Upper lobe of left lung (tissue), 6 donors: ENCODE measurements at regions not wholly inside any gene's neighbourhood (a gene's known extent, or its start where the extent isn't known, plus 50 kb on each side); places are given as distances from the start of the nearest gene placed in this dataset.

ENCODE experiments used
- ATAC-seq, 2 donors: fragments of 200-7000 bp; cut with Tn5 transposase; one replicate each; pipeline ENCODE4 v1.9.1; 2022; ENCODE audit warnings: mild to moderate bottlenecking in 2 of 2, moderate library complexity in 2 of 2; ENCODE audit not compliant: low FRiP score in 2 of 2
- DNase-seq, 2 donors: peaks; one replicate each; pipeline ENCODE4 v3.0.0-alpha.2; 2019 to 2020
- H3K27ac ChIP-seq, 4 donors: fragments of 200-600 bp; sonication (generic); one replicate each; pipeline ENCODE4 v1.5.1; 2016 to 2019
- H3K27me3 ChIP-seq, 4 donors: fragments of 200-600 bp; sonication (generic); one replicate each; pipeline ENCODE4 v1.5.1; 2017 to 2019
- H3K36me3 ChIP-seq, 4 donors: fragments of 200-600 bp; sonication (generic); one replicate each; pipeline ENCODE4 v1.5.1; 2016 to 2019
- H3K4me1 ChIP-seq, 4 donors: fragments of 200-600 bp; sonication (generic); one replicate each; pipeline ENCODE4 v1.5.1; 2018 to 2019
- H3K4me3 ChIP-seq, 4 donors: fragments of 200-600 bp; sonication (generic); one replicate each; pipeline ENCODE4 v1.5.1; 2017 to 2019; ENCODE audit warnings: mild to moderate bottlenecking in 2 of 4, moderate library complexity in 1 of 4
- H3K9me3 ChIP-seq, 4 donors: fragments of 200-600 bp; sonication (generic); one replicate each; pipeline ENCODE4 v1.5.1; 2018 to 2019
- EP300 ChIP-seq, 4 donors: sonication (generic); formaldehyde crosslinking; IDR thresholded peaks; one replicate each; pipeline ENCODE4 v1.5.1; 2017; ENCODE audit warnings: antibody characterized with exemption in 4 of 4, control low read depth in 2 of 4
- POLR2A ChIP-seq, 4 donors: fragments of 450-650 bp; IDR thresholded peaks; one replicate each; pipeline ENCODE4 v1.5.1; 2016 to 2017; ENCODE audit warnings: antibody characterized with exemption in 4 of 4, mild to moderate bottlenecking in 2 of 4
- POLR2AphosphoS5 ChIP-seq, 2 donors: sonication (generic); formaldehyde crosslinking; IDR thresholded peaks; one replicate each; pipeline ENCODE4 v1.5.1; 2017; ENCODE audit warnings: antibody characterized with exemption in 2 of 2
- WGBS, 2 donors: methylation state at CpG; one replicate each; pipeline ENCODE4 v1.1.5; 2017 to 2018; 5-methylcytosine and 5-hydroxymethylcytosine counted together
- TF ChIP-seq, protein P1 (sequence below), 6 experiments: fragments of 450-650 bp in 4 of 6; fragments of 200-600 bp in 2 of 6; sonication (generic) in 2 of 6; IDR thresholded peaks; one replicate each; pipeline ENCODE4 v1.5.1; 2016 to 2019; ENCODE audit warnings: antibody characterized with exemption in 6 of 6
- donor health status: DM: no; HTN: no; CAD: no; lungs with moderate emphysema.
- donor health status: DM: no; HTN: yes; CAD: no; lungs with severe emphysema.

DNA sequence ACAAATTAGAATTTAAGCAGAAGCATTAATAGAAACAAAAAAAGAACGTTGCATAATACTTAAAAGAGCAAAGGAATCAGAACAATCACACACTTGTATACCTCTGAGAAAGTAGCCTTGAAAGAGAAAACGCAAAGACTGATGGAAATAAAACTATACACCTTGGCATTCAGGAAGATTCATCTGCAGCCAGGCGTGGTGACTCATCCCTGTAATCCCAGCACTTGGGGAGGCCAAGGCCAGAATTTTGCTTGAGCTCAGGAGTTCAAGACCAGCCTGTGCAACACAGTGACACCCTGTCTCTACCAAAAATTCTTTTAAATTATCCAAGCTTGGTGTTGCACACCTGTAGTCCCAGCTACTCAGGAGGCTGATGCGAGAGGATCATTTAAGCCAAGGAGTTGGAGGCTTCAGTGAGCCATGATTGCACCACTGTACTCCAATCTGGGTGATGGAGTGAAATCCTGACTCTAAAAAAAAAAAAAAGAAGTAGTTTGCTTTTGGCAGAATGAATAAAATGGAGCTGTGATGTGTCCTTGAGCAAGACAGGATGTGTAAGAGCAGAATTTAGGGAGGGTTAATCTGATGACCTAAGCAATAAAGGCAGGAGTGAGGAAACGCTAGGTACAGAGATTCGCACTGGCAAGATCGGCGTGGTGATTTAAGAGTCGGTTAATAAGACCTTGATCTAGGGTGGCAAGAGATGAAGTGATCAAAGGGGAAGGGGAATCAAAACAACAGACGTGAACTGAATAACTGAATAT, 75.8 kb upstream of the NRP1 start:
- Histone ChIP-seq H3K9me3 (no peaks in the 10 kb centered on the region), H3K4me1 (peaks cover 0 to 9% (median 0%) of the 10 kb centered on the region in 4 donors), H3K36me3 (no peaks in the 10 kb centered on the region), H3K4me3 (no peak overlapping the region), H3K27ac (no peak overlapping the region), H3K27me3 (no peaks in the 10 kb centered on the region)
- 74 to 76% methylated on average over 10 of the region's 10 CpGs for WGBS, 2 donors
- TF ChIP-seq, protein P1, sequence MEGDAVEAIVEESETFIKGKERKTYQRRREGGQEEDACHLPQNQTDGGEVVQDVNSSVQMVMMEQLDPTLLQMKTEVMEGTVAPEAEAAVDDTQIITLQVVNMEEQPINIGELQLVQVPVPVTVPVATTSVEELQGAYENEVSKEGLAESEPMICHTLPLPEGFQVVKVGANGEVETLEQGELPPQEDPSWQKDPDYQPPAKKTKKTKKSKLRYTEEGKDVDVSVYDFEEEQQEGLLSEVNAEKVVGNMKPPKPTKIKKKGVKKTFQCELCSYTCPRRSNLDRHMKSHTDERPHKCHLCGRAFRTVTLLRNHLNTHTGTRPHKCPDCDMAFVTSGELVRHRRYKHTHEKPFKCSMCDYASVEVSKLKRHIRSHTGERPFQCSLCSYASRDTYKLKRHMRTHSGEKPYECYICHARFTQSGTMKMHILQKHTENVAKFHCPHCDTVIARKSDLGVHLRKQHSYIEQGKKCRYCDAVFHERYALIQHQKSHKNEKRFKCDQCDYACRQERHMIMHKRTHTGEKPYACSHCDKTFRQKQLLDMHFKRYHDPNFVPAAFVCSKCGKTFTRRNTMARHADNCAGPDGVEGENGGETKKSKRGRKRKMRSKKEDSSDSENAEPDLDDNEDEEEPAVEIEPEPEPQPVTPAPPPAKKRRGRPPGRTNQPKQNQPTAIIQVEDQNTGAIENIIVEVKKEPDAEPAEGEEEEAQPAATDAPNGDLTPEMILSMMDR (IDR thresholded peaks at IDR 0.05), result no peak
- TF ChIP-seq POLR2A (IDR thresholded peaks at IDR 0.05), result no peak
- no peak for TF ChIP-seq POLR2AphosphoS5 (IDR thresholded peaks at IDR 0.05)
- no peak for TF ChIP-seq EP300 (IDR thresholded peaks at IDR 0.05)
- no peak for DNase-seq
- no peak for ATAC-seq

DNA sequence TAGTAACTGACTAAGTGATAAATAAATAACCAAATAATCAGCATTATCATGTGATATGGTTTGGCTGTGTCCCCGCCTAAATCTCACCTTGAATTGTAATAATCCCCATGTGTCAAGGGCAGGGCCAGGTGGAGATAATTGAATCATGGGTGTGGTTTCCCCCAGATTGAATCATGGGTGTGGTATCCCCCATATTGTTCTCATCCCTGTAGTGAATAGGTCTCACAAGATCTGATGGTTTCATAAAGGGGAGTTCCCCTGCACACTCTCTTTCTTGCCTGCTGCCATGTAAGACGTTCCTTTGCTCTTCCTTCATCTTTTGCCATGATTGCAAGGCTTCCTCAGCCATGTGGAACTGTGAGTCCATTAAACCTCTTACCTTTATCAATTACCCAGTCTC, 72.1 kb upstream of the NRP1 start:
- DNase-seq, result no peak
- no peaks in the 10 kb centered on the region for H3K36me3 ChIP-seq
- H3K9me3 ChIP-seq, result no peaks in the 10 kb centered on the region
- H3K27me3 ChIP-seq, result no peaks in the 10 kb centered on the region
- H3K4me1 ChIP-seq, result no peaks in the 10 kb centered on the region
- no peak for ATAC-seq
- H3K4me3 ChIP-seq, result no peak overlapping the region
- TF ChIP-seq, protein P1 (IDR thresholded peaks at IDR 0.05), result no peak
- TF ChIP-seq POLR2A (IDR thresholded peaks at IDR 0.05) (no peak), POLR2AphosphoS5 (IDR thresholded peaks at IDR 0.05) (no peak), EP300 (IDR thresholded peaks at IDR 0.05) (no peak)
- H3K27ac ChIP-seq, result no peak overlapping the region
- 93 to 98% methylated on average over 2 of the region's 2 CpGs for WGBS, 2 donors

DNA sequence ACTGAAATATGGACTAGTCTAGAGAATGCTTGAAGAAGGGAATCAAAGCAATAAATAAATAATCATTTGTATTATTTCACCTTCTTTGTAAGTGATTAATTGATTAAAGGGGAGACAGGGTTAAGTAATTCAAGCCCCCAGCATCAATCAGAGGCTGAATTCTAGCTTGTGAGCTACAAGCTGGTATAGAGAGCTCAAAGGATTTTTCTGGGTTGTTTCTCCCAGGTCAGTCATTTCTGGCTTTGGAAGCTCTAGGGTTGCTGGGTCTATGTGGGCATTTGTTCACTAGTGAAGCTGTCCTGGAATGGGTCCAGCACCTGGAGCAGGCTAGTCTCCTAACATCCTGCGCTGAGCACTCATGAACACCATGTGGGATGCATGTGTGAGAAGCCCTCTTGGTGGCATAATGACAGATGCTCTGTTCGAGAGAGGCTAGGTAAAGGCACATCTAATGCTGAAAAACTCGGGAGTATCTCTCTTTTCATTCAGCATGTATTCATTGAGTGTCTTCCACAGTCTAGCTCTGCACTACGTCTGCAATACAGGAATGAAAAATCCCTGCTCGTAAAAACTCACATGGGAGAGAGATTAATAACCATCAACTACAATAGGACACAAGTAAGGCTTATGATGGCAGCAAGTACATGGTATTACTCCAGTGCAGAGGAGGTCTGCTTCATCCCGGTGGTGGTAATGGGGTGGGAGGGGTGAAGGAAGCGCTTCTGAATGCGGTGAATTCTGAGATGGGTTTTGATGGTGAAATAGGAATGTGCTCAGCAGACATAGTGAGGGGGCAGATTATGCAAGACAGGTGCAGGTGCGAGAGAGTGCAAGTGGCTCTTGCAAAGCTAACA, 68.0 kb upstream of the NRP1 start:
- no peak for DNase-seq
- H3K27me3 ChIP-seq, result no peaks in the 10 kb centered on the region
- WGBS, 2 donors, result 66 to 76% methylated on average over 9 of the region's 9 CpGs
- TF ChIP-seq, protein P1 (IDR thresholded peaks at IDR 0.05), result no peak
- no peak for TF ChIP-seq POLR2A (IDR thresholded peaks at IDR 0.05)
- no peak for TF ChIP-seq EP300 (IDR thresholded peaks at IDR 0.05)
- TF ChIP-seq POLR2AphosphoS5 (IDR thresholded peaks at IDR 0.05), result no peak
- H3K27ac ChIP-seq, result no peak overlapping the region
- no peak for ATAC-seq
- H3K36me3 ChIP-seq, result no peaks in the 10 kb centered on the region
- no peaks in the 10 kb centered on the region for H3K9me3 ChIP-seq
- no peaks in the 10 kb centered on the region for H3K4me1 ChIP-seq
- no peak overlapping the region for H3K4me3 ChIP-seq

DNA sequence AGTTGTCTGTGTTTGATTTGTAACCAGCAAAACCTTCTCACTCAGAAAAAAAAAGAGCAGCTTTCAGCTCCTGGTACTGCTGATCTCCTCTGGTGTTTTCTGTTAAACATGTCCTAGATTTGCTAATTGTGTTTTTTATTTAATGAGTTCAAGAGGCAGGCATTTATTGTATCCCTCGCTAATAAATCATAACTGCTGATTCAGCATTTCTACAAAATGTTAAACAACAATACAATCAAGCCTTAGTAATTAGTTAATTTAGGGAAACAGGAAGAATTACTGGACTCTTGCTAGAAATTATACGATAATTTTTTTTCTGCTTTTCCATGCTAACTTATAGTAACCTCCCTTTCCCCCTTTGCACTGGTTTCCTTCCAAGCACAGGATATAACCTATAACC, 66.8 kb upstream of the NRP1 start:
- DNase-seq, result no peak
- Histone ChIP-seq H3K36me3 (no peaks in the 10 kb centered on the region), H3K27me3 (no peaks in the 10 kb centered on the region), H3K4me3 (no peak overlapping the region), H3K27ac (no peak overlapping the region), H3K9me3 (peaks cover 0 to 6% (median 3%) of the 10 kb centered on the region in 4 donors), H3K4me1 (no peaks in the 10 kb centered on the region)
- no peak for ATAC-seq
- WGBS, 2 donors, result 92 to 96% methylated on average over 2 of the region's 2 CpGs
- no peak for TF ChIP-seq POLR2AphosphoS5 (IDR thresholded peaks at IDR 0.05)

DNA sequence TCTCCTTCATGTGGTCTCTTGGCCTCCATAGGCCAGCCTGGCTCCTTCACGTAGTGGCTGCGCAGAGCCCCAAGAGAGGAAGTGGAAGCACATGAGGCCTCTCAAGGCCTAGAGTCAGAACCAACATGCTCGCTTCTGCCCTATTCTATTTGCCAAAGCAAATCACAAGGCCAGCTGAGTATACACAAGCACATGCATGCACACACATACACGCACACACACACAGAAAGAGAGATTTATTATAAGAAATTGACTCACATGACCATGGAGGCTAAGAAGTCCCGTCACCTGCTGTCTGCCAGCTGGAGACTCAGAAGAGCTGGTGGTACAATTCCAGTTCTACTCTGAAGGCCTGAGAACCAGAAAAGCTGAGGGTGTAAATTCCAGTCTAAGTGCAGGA, 64.3 kb upstream of the NRP1 start:
- Histone ChIP-seq H3K27me3 (no peaks in the 10 kb centered on the region), H3K4me3 (no peak overlapping the region), H3K36me3 (no peaks in the 10 kb centered on the region), H3K4me1 (no peaks in the 10 kb centered on the region), H3K27ac (no peak overlapping the region), H3K9me3 (peaks cover 0 to 6% (median 3%) of the 10 kb centered on the region in 4 donors)
- WGBS, 2 donors, result 79 to 91% methylated on average over 3 to 5 of the region's 5 CpGs
- TF ChIP-seq EP300 (IDR thresholded peaks at IDR 0.05) (no peak), POLR2AphosphoS5 (IDR thresholded peaks at IDR 0.05) (no peak), POLR2A (IDR thresholded peaks at IDR 0.05) (no peak)
- TF ChIP-seq, protein P1 (IDR thresholded peaks at IDR 0.05), result no peak
- ATAC-seq (no peak), DNase-seq (no peak)
